GM13977 (cell line): ENCODE measurements at regions not wholly inside any gene's neighbourhood (a gene's known extent, or its start where the extent isn't known, plus 50 kb on each side); places are given as distances from the start of the nearest gene placed in this dataset.
"Not testable (repeated sequence)": the region's sequence is repeated elsewhere in the genome, so short reads cannot be mapped to it uniquely, and the experiment has no call there.

ENCODE experiments used
- DNase-seq: peaks from one replicate; pipeline ENCODE4 v3.0.0; 2012; ENCODE audit warnings: low spot score
- in situ Hi-C: fragments of 300-500 bp; cut with MboI; formaldehyde crosslinking; loops from one replicate; pipeline ENCODE4 v1.12.0; 2022; ENCODE audit warnings: low sequenced_read_pairs, low pct_unique_long_range_greater_than_20kb, mixed read lengths, inconsistent platforms; ENCODE audit not compliant: unreplicated experiment
- TF ChIP-seq, protein P1 (sequence below): IDR thresholded peaks from 2 replicates; pipeline ENCODE4 v1.5.1; 2012; ENCODE audit warnings: mild to moderate bottlenecking, control low read depth; ENCODE audit not compliant: insufficient read depth; ENCODE audit errors: extremely low read depth, missing control alignments

DNA sequence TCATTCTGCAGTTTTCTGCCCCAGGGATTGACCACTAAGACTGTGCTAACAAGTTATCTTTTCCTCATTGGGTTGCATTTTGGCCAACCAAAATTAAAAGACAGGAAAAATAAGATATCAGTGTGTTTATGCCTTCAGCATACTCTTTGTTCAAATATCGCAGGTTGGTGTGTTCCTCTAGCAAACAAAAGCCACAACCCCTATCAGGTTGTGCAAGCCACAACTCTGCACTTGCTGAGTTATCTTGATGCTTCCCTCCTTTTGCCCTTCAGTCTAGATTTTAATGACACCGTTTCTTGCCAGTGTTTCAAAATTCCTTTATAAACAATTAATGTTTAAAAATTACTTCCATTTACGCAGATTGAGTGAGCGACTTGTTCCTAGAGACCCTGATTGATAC is 1164.2 kb downstream of the NSUN3 start:
- in situ Hi-C loops: no loop called here
- TF ChIP-seq, protein P1, sequence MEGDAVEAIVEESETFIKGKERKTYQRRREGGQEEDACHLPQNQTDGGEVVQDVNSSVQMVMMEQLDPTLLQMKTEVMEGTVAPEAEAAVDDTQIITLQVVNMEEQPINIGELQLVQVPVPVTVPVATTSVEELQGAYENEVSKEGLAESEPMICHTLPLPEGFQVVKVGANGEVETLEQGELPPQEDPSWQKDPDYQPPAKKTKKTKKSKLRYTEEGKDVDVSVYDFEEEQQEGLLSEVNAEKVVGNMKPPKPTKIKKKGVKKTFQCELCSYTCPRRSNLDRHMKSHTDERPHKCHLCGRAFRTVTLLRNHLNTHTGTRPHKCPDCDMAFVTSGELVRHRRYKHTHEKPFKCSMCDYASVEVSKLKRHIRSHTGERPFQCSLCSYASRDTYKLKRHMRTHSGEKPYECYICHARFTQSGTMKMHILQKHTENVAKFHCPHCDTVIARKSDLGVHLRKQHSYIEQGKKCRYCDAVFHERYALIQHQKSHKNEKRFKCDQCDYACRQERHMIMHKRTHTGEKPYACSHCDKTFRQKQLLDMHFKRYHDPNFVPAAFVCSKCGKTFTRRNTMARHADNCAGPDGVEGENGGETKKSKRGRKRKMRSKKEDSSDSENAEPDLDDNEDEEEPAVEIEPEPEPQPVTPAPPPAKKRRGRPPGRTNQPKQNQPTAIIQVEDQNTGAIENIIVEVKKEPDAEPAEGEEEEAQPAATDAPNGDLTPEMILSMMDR: no peak

DNA sequence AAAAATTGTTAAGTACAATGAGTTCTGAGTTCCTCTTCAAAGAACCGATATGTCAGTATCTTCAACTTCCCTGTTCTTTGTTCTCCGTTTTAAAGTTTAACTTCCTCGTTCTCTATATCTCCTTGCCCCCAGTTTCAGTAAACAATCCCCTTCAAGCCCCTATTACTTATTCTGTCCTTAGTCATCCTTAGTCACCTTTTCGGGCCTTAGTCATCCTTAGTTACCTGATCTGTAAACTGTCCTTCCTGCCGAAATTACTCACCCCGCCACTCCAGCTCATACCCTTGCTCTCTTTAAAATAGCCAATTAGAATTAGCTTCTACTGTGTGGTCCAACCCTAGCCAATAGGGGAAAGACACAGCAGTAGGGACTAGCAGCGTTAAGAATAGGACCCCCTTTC is 1165.6 kb downstream of the NSUN3 start:
- in situ Hi-C loops: no loop called here
- DNase-seq: no peak

More for the DNA sequence above, 1164.2 kb downstream of the NSUN3 start:
- no peak for DNase-seq

DNA sequence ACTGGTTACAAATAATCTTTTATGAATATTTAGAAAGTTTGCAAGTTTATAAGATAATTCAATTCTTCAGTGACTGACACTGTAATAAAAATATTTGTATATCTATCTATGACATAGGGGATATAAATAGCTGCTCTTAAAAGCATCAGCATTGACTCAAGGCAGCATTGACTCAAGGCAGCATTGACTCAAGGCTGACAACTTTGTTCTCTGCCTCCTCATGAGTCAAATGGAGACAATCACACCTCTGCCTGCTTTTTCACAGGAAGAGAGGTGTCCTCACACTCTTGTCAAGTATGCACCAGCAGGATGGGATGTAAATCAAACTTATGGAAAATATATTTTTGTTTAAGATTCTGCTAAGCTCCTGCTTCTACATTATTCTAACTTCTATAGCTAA is 1173.1 kb downstream of the NSUN3 start:
- TF ChIP-seq, protein P1: no peak
- in situ Hi-C loops: no loop called here
- no peak for DNase-seq

More for the DNA sequence above, 1165.6 kb downstream of the NSUN3 start:
- TF ChIP-seq, protein P1: no peak

DNA sequence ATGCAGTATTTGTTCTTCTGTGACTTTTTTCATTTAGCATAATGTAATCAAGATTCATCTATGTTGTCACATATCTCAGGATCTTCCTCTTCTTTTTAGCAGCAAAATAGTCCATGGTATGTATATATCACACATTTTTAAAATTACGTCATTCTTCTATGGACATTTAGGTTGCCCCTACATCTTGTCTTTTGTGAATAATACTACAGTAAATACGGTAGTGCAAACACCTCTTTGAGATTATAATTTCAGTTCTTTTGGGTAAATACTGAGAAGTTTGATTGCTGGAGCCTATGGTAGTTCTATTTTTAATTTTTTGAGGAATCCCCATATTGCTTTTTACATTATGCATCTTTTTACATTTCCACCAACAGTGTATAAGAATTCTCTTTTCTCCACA is 1174.9 kb downstream of the NSUN3 start:
- TF ChIP-seq, protein P1: no peak
- no peak for DNase-seq
- in situ Hi-C loops: no loop called here

DNA sequence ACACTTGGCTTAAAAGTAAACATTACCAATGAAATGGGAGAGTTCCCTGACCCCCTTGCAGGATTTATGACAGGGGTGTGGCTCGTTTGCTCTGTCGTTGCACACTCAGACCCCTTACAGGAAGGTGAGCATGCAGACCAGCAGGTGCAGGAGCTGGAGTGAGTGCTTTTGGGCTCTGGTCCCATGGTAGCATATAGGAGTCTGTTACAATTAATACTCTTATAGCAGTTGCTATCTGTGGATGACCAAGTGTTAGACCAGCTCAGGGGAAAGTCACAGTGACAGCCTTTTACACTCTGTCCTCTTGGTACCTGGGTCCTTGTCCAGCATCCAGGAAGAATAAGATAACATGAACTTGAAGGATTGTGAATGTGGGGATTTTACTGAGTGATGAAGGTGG is 1177.5 kb downstream of the NSUN3 start:
- no peak for DNase-seq
- in situ Hi-C loops: no loop called here
- TF ChIP-seq, protein P1: no peak

DNA sequence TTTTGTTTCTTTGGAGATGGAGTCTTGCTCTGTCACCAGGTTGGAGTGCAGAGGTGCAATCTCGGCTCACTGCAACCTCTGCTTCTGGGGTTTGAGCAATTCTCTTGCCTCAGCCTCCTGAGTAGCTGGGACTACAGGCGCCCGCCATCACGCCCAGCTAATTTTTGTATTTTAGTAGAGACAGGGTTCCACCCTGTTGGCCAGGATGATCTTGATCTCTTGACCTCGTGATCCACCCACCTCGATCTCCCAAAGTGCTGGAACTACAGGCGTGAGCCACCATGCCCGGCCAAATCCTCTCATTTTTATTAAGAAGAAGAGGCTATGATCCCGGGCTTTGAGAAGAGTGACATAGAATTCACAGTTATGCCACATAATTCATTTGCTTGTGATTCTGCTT is 1178.4 kb downstream of the NSUN3 start:
- in situ Hi-C loops, DNase-seq: not testable (repeated sequence)

DNA sequence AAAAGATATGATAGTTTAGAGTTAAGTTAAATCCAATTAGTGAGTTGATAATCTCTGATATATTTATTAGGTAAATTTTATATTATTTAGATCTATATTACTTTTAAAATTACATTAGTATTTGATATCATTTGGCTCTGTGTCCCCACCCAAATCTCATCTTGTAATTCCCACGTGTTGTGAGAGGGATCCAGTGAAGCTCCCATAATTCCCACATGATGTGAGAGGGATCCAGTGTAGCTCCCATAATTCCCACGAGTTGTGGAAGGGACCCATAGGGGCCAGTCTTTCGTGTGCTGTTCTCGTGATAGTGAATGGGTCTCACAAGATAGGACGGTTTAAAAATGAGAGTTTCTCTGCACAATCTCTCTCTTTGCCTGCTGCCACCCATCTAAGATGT is 1183.6 kb downstream of the NSUN3 start:
- in situ Hi-C loops: no loop called here
- TF ChIP-seq, protein P1: no peak
- no peak for DNase-seq
